Nephron progenitor cell (in vitro differentiated cells): ENCODE measurements at regions not wholly inside any gene's neighbourhood (a gene's known extent, or its start where the extent isn't known, plus 50 kb on each side); places are given as distances from the start of the nearest gene placed in this dataset.

Experiments used
- DNase-seq: peaks from one replicate; pipeline ENCODE4 v3.0.0; 2021
- H3K27ac Mint-ChIP-seq: 2 replicates; pipeline ENCODE4 v1.8.0; 2021; ENCODE audit warnings: mild to moderate bottlenecking, moderate library complexity, mixed read lengths
- H3K27me3 Mint-ChIP-seq: 2 replicates; pipeline ENCODE4 v1.8.0; 2021; ENCODE audit warnings: mild to moderate bottlenecking, low read depth, mixed read lengths; ENCODE audit not compliant: poor library complexity
- H3K36me3 Mint-ChIP-seq: 2 replicates; pipeline ENCODE4 v1.8.0; 2021; ENCODE audit warnings: low read depth, mixed read lengths
- H3K4me1 Mint-ChIP-seq: 2 replicates; pipeline ENCODE4 v1.8.0; 2021; ENCODE audit warnings: mixed read lengths
- H3K4me3 Mint-ChIP-seq: 2 replicates; pipeline ENCODE4 v1.8.0; 2021; ENCODE audit warnings: mild to moderate bottlenecking, moderate library complexity, mixed read lengths
- H3K9me3 Mint-ChIP-seq: 2 replicates; pipeline ENCODE4 v1.8.0; 2021; ENCODE audit warnings: mild to moderate bottlenecking, moderate library complexity, mixed read lengths
- CTCF ChIP-seq: fragments of 200-600 bp; sonication (generic); IDR thresholded peaks from 2 replicates; pipeline ENCODE4 v1.5.0; 2021; ENCODE audit warnings: antibody characterized with exemption

DNA sequence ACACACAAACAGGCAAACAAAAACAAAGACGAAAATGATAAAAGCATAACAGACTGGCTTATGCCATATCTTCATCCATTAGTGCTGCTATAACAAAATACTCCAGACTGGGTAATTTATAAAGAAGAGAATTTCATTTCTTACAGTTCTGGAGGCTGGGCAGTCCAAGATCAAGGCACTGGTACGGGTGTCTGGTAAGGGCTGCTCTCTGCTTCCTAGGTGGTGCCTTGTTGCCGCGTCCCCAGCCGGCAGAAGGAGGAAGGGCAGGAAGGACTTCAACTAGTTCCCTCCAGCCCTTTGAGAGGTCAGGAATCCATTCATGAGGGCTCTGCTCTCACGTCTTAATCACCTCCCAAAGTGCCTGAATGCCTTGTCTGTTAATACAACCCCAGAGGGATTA is 122.6 kb downstream of the BOD1 start:
- Mint-ChIP-seq H3K4me3 (no peak overlapping the region), H3K27ac (no peak overlapping the region)
- no peak for DNase-seq

GRCh38 chr5:173493040-173493439 is 123.4 kb downstream of the BOD1 start:
- H3K36me3 Mint-ChIP-seq: no peaks in the 10 kb centered on the region
- H3K27me3 Mint-ChIP-seq: peaks cover 3% of the 10 kb centered on the region
- no peak for TF ChIP-seq CTCF
- no peaks in the 10 kb centered on the region for H3K9me3 Mint-ChIP-seq
- peaks cover 15% of the 10 kb centered on the region for H3K4me1 Mint-ChIP-seq
- no peak overlapping the region for H3K4me3 Mint-ChIP-seq
- no peak for DNase-seq
- H3K27ac Mint-ChIP-seq: no peak overlapping the region

More for the DNA sequence above, 122.6 kb downstream of the BOD1 start:
- Mint-ChIP-seq H3K4me1 (peaks cover 23% of the 10 kb centered on the region), H3K9me3 (no peaks in the 10 kb centered on the region), H3K27me3 (peaks cover 3% of the 10 kb centered on the region), H3K36me3 (no peaks in the 10 kb centered on the region)
- no peak for TF ChIP-seq CTCF

DNA sequence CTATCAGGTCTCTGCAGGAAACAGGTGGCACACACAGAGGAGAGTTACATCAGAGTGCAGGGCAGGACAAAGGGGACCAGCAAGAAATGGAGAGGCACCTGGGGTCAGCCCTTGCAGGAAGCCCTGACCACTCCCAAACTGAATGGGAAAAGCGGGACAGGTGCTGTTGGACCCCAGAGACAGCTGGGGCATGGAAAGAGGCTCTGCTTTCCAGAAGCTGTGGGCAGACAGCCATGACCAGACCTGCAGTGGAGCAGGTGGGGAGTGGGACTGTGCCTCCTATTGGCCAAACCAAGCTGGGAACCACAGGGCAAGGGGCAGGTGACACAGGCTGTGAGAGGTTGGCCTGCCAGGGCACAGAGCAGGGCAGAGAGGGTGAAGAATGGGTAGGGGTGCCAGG is 125.8 kb downstream of the BOD1 start:
- Mint-ChIP-seq H3K36me3 (no peaks in the 10 kb centered on the region), H3K4me3 (no peak overlapping the region), H3K9me3 (no peaks in the 10 kb centered on the region), H3K4me1 (no peaks in the 10 kb centered on the region), H3K27me3 (peaks cover 3% of the 10 kb centered on the region), H3K27ac (no peak overlapping the region)
- no peak for TF ChIP-seq CTCF
- DNase-seq: no peak

- no peaks in the 10 kb centered on the region for H3K36me3 Mint-ChIP-seq
- H3K27me3 Mint-ChIP-seq: peaks cover 3% of the 10 kb centered on the region
- no peak overlapping the region for H3K27ac Mint-ChIP-seq
- no peak for DNase-seq
- no peaks in the 10 kb centered on the region for H3K9me3 Mint-ChIP-seq
- H3K4me1 Mint-ChIP-seq: no peaks in the 10 kb centered on the region
- H3K4me3 Mint-ChIP-seq: no peak overlapping the region
- TF ChIP-seq CTCF: no peak
These were observed 128.3 kb downstream of the BOD1 start for GRCh38 chr5:173488144-173488543.

- Mint-ChIP-seq H3K27ac (no peak overlapping the region), H3K36me3 (no peaks in the 10 kb centered on the region), H3K9me3 (no peaks in the 10 kb centered on the region), H3K4me1 (no peaks in the 10 kb centered on the region), H3K27me3 (peaks cover 3% of the 10 kb centered on the region), H3K4me3 (no peak overlapping the region)
- DNase-seq: no peak
- no peak for TF ChIP-seq CTCF
These were observed 129.2 kb downstream of the BOD1 start for GRCh38 chr5:173487300-173487699.

DNA sequence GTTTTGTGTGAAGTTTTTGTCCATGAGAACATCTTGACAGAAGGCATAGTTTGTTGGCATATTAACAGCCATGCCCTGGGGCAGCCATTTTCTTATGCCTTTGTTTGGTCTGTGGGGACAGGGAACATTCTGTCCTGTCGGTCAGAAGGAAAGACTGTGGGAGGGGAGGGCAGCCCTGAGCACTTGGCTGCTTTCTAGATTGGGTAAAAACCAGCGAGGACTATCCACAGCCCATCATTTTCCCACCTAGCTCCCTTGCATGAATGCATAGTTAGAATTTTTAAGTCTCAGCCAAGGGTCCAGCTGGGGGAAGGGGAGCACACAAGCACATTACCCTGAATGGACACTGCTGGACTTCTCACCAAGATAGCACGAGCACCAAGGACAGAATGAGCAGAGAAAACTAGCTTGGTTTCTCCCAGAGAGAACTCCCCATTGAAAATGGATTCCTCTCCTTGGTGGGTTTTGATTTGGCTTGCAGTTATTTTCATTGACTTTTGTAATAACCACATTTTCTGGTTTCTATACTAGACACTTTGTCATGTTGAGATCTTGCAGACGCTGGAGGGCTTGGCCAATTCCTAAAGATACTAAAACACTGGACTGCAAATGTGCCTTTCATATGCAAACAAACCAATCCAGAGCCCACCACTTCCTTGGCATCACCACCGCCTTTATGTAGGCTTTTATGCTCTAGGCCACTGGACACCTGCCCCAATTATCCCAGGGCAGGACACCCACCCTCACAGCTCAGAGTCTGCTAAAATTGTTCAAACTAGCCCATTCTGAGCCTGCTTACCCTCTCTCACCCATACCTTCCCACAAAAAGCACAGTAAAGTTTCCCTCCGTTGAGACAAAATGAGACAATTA is 129.9 kb downstream of the BOD1 start:
- Mint-ChIP-seq H3K9me3 (no peaks in the 10 kb centered on the region), H3K27me3 (peaks cover 9% of the 10 kb centered on the region), H3K4me1 (no peaks in the 10 kb centered on the region), H3K27ac (no peak overlapping the region), H3K4me3 (no peak overlapping the region), H3K36me3 (no peaks in the 10 kb centered on the region)
- TF ChIP-seq CTCF: no peak
- DNase-seq: no peak
